Neuronal stem cell (in vitro differentiated cells): ENCODE measurements at regions not wholly inside any gene's neighbourhood (a gene's known extent, or its start where the extent isn't known, plus 50 kb on each side); places are given as distances from the start of the nearest gene placed in this dataset.

Source experiments
- DNase-seq: peaks from one replicate; pipeline ENCODE4 v3.0.0-alpha.2; 2013; ENCODE audit warnings: low spot score
- H2AFZ ChIP-seq: one replicate; pipeline ENCODE4 v1.6.1; 2013; ENCODE audit warnings: mild to moderate bottlenecking, low read length, inconsistent platforms
- H2AK5ac ChIP-seq: 2 replicates; pipeline ENCODE4 v1.6.1; 2013; ENCODE audit warnings: low read depth, mild to moderate bottlenecking, inconsistent platforms, low read length, moderate library complexity, mixed read lengths
- H2BK120ac ChIP-seq: 2 replicates; pipeline ENCODE4 v1.6.1; 2013; ENCODE audit warnings: low read depth, mild to moderate bottlenecking, inconsistent platforms, low read length, moderate library complexity, mixed read lengths
- H2BK12ac ChIP-seq: one replicate; pipeline ENCODE4 v1.6.1; 2013; ENCODE audit warnings: low read length, inconsistent platforms
- H2BK15ac ChIP-seq: 2 replicates; pipeline ENCODE4 v1.6.1; 2013; ENCODE audit warnings: mild to moderate bottlenecking, low read length, inconsistent platforms, mixed read lengths
- H2BK5ac ChIP-seq: one replicate; pipeline ENCODE4 v1.6.1; 2013; ENCODE audit warnings: inconsistent platforms, mild to moderate bottlenecking, low read length, moderate library complexity
- H3K14ac ChIP-seq: one replicate; pipeline ENCODE4 v1.6.1; 2013; ENCODE audit warnings: low read length, inconsistent platforms
- H3K18ac ChIP-seq: 2 replicates; pipeline ENCODE4 v1.6.1; 2013; ENCODE audit warnings: low read length, inconsistent platforms
- H3K23ac ChIP-seq: 2 replicates; pipeline ENCODE4 v1.6.1; 2013; ENCODE audit warnings: low read depth, mild to moderate bottlenecking, mixed read lengths, low read length, inconsistent platforms; ENCODE audit not compliant: poor library complexity
- H3K27ac ChIP-seq: replicated peaks from 3 replicates; pipeline ENCODE4 v1.5.1; 2013; ENCODE audit warnings: low read length, inconsistent platforms
- H3K27me3 ChIP-seq, 3 experiments: 2 replicates each; pipeline ENCODE4 v1.6.1; 2013; ENCODE audit warnings: low read length in 3 of 3, mild to moderate bottlenecking in 2 of 3, inconsistent platforms in 1 of 3, low read depth in 1 of 3, mixed read lengths in 1 of 3, moderate library complexity in 1 of 3; ENCODE audit not compliant: control insufficient read depth in 3 of 3, insufficient read depth in 3 of 3
- H3K36me3 ChIP-seq, 2 donors: replicated peaks in 1 of 2; 2 replicates each; pipeline ENCODE4 v1.6.1; 2013; ENCODE audit warnings: low read length in 2 of 2; ENCODE audit not compliant: control insufficient read depth in 2 of 2, insufficient read depth in 2 of 2
- H3K4ac ChIP-seq: 2 replicates; pipeline ENCODE4 v1.6.1; 2013; ENCODE audit warnings: inconsistent platforms, mild to moderate bottlenecking, low read length, moderate library complexity
- H3K4me1 ChIP-seq, 2 donors: 1 replicate in 1 of 2; 2 replicates in 1 of 2; pipeline ENCODE4 v1.6.1; 2013; ENCODE audit warnings: low read length in 2 of 2, low read depth in 1 of 2; ENCODE audit not compliant: control insufficient read depth in 2 of 2, insufficient read depth in 1 of 2
- H3K4me2 ChIP-seq: one replicate; pipeline ENCODE4 v1.6.1; 2013; ENCODE audit warnings: mild to moderate bottlenecking, low read length, inconsistent platforms; ENCODE audit not compliant: insufficient read depth, poor library complexity, severe bottlenecking
- H3K4me3 ChIP-seq, 2 donors: 2 replicates each; pipeline ENCODE4 v1.5.1; 2013; ENCODE audit warnings: low read length in 2 of 2, mild to moderate bottlenecking in 2 of 2, inconsistent platforms in 1 of 2, moderate library complexity in 1 of 2
- H3K79me1 ChIP-seq: one replicate; pipeline ENCODE4 v1.6.1; 2013; ENCODE audit warnings: low read depth, mild to moderate bottlenecking, inconsistent platforms, low read length, moderate library complexity
- H3K9ac ChIP-seq: one replicate; pipeline ENCODE4 v1.6.1; 2013; ENCODE audit warnings: mild to moderate bottlenecking, low read depth, low read length, inconsistent platforms; ENCODE audit not compliant: poor library complexity
- H3K9me3 ChIP-seq, 2 donors: replicated peaks in 1 of 2; 2 replicates each; pipeline versions ENCODE3 to v1.6.1; 2013; ENCODE audit warnings: low read length in 2 of 2, mild to moderate bottlenecking in 2 of 2, inconsistent platforms in 1 of 2, low read depth in 1 of 2, mixed read lengths in 1 of 2, moderate library complexity in 1 of 2; ENCODE audit not compliant: control insufficient read depth in 2 of 2, insufficient read depth in 1 of 2
- H4K8ac ChIP-seq: one replicate; pipeline ENCODE4 v1.6.1; 2013; ENCODE audit warnings: low read depth, mild to moderate bottlenecking, inconsistent platforms, low read length, moderate library complexity
- H4K91ac ChIP-seq: one replicate; pipeline ENCODE4 v1.6.1; 2013; ENCODE audit warnings: low read length, low read depth, mild to moderate bottlenecking, inconsistent platforms; ENCODE audit not compliant: poor library complexity
- WGBS, 2 donors: extraction: QIAGEN DNeasy Blood & Tissue Kit; methylation state at CpG; one replicate each; pipeline ENCODE4 v1.1.7; 2013; ENCODE audit warnings: missing lambda C conversion rate in 2 of 2, mixed read lengths in 1 of 2; ENCODE audit not compliant: insufficient read length in 2 of 2, insufficient replicate concordance in 1 of 2; ENCODE audit errors: extremely low coverage in 2 of 2; 5-methylcytosine and 5-hydroxymethylcytosine counted together

DNA sequence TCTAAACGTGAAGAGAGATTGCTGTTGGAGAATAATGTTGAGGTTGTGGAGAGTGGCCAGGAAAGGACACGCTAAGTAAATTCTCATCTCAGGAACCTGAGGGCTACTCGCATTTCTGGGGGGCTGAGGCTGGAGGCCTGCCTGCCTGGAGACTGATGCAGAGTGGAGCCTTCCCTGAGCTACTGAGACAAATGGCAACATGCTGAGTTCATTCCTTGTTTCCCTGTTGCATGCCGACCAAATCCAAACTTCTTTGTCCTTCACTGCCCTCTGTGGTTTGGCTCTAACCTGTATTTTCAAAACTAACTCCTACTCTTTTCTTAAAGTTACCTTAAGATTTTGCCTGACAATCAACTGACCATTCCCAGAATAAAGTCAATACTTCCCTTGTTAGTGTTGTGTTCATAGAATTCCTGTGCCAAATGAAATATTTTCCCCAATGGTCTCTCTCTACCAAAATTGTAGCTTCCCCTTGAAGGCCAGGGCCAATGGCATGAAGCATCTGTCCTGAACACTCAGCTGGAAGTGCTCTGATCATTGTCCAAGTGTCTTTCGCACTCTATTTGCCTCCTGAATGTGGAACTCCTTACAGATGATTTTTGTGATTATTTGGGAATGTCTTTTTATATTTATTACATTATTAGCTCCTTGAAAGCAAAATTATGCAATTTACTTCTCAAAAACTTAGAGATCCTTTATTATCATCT, 1085.6 kb downstream of the SOCS6 start:
- H3K18ac ChIP-seq, result no peak overlapping the region
- no peaks in the 10 kb centered on the region for H3K79me1 ChIP-seq
- no peak overlapping the region for H3K9ac ChIP-seq
- no peak overlapping the region for H4K91ac ChIP-seq
- H2BK5ac ChIP-seq, result no peak overlapping the region
- H3K4me2 ChIP-seq, result no peak overlapping the region
- H2AK5ac ChIP-seq, result no peak overlapping the region
- no peak overlapping the region for H3K27ac ChIP-seq
- H3K4me3 ChIP-seq, result no peak overlapping the region
- H2BK120ac ChIP-seq, result no peak overlapping the region
- no peak overlapping the region for H3K14ac ChIP-seq
- H3K9me3 ChIP-seq, result no peaks in the 10 kb centered on the region
- H3K23ac ChIP-seq, result no peak overlapping the region
- H2BK15ac ChIP-seq, result no peak overlapping the region
- H2BK12ac ChIP-seq, result no peak overlapping the region
- H3K4ac ChIP-seq, result no peak overlapping the region
- H3K4me1 ChIP-seq, result no peaks in the 10 kb centered on the region
- no peaks in the 10 kb centered on the region for H3K27me3 ChIP-seq
- H4K8ac ChIP-seq, result no peak overlapping the region
- no peaks in the 10 kb centered on the region for H3K36me3 ChIP-seq
- H2AFZ ChIP-seq, result peak overlapping the region; percentile 3
- no CpG with 5 or more reads among the region's 5 CpGs for WGBS, 2 donors
- no peak for DNase-seq

DNA sequence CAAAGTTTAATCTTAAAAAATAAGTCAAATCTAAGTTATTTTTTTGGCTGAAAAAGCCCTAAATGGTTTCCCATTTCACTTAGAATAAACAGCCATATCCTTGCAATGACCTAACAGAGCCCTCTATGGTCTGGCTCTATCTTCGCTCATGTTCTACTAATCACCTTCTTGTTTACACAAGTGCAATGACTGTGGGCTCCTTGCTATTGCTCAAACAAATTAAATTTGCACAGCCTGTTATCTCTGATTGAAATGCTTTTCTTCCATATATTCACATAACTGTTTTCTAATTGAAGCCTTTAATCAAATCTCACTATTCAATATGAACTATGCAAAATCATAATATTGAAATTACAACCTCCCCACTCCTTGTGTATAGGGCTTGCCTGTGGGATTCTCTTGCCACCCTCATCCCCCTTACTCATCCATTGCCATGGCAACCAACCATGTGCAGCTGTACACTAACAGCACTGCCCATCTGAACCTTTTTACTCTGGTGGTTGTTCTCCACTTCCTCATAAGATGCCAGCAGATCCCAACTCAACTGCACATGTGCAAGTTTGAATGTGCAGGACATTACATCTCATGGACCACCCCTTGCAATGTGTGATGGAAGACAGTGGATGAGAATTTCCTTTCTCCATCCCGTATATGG, 1083.2 kb downstream of the SOCS6 start:
- no peak overlapping the region for H3K27ac ChIP-seq
- H3K9ac ChIP-seq, result no peak overlapping the region
- no peak overlapping the region for H3K4me2 ChIP-seq
- WGBS, 2 donors, result no CpG with 5 or more reads among the region's 2 CpGs
- no peaks in the 10 kb centered on the region for H3K79me1 ChIP-seq
- no peak overlapping the region for H4K91ac ChIP-seq
- H2BK15ac ChIP-seq, result no peak overlapping the region
- H3K27me3 ChIP-seq, result no peaks in the 10 kb centered on the region
- no peak overlapping the region for H2AFZ ChIP-seq
- H4K8ac ChIP-seq, result no peak overlapping the region
- H3K23ac ChIP-seq, result no peak overlapping the region
- no peak overlapping the region for H2BK5ac ChIP-seq
- H3K14ac ChIP-seq, result no peak overlapping the region
- H3K4me3 ChIP-seq, result no peak overlapping the region
- no peak overlapping the region for H3K18ac ChIP-seq
- H2BK120ac ChIP-seq, result no peak overlapping the region
- no peak overlapping the region for H3K4ac ChIP-seq
- H3K4me1 ChIP-seq, result no peaks in the 10 kb centered on the region
- DNase-seq, result no peak
- no peak overlapping the region for H2AK5ac ChIP-seq
- no peak overlapping the region for H2BK12ac ChIP-seq
- no peaks in the 10 kb centered on the region for H3K36me3 ChIP-seq
- peaks cover 0 to 1% of the 10 kb centered on the region in 2 donors for H3K9me3 ChIP-seq

DNA sequence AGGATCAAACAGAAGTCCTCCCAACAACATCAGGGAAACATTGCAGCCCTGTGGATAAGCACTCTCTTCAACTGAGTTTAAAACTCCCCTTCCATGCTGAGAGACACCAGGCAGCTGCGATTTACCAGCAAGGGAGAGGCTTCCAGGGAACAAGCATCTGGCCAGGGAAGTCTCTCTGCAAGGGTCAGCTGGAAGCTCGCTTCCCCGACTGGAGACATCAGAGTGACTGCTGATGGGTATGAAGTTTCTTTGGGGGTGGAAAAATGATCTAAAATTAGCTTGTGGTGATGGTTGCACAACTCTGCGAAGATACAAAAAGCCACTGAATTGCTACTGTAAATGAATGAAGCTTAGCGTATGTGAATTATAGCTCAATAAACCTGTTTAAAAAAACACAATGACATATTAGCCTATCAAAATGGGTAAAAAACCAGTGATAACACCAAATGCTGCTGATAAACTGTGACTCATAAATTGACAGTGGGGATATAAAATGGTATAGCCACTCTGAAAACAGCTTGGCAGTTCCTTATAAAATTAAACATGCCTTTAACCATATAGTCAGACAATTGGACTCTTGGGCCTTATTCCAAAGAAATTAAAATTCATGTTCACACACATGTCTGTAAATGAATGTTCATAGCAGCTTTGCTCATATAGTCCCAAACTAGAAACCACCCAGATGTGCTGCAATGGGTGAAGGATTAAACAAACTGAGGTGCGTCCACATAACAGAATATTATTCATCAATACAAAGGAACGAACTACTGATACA, 1082.0 kb downstream of the SOCS6 start:
- no peaks in the 10 kb centered on the region for H3K4me1 ChIP-seq
- no peak for DNase-seq
- no CpG with 5 or more reads among the region's 7 CpGs for WGBS, 2 donors
- no peak overlapping the region for H2BK5ac ChIP-seq
- peaks cover 0 to 2% of the 10 kb centered on the region in 2 donors for H3K9me3 ChIP-seq
- no peaks in the 10 kb centered on the region for H3K79me1 ChIP-seq
- H2BK15ac ChIP-seq, result no peak overlapping the region
- H2AFZ ChIP-seq, result no peak overlapping the region
- H3K18ac ChIP-seq, result no peak overlapping the region
- H2BK120ac ChIP-seq, result no peak overlapping the region
- H2BK12ac ChIP-seq, result no peak overlapping the region
- no peak overlapping the region for H3K9ac ChIP-seq
- H3K4ac ChIP-seq, result no peak overlapping the region
- H3K27ac ChIP-seq, result no peak overlapping the region
- no peak overlapping the region for H4K8ac ChIP-seq
- no peak overlapping the region for H4K91ac ChIP-seq
- no peaks in the 10 kb centered on the region for H3K36me3 ChIP-seq
- no peak overlapping the region for H3K14ac ChIP-seq
- no peak overlapping the region for H3K23ac ChIP-seq
- no peaks in the 10 kb centered on the region for H3K27me3 ChIP-seq
- peak overlapping the region in 1 of 2 donors; percentile 35 for H3K4me3 ChIP-seq
- H3K4me2 ChIP-seq, result no peak overlapping the region
- H2AK5ac ChIP-seq, result no peak overlapping the region

DNA sequence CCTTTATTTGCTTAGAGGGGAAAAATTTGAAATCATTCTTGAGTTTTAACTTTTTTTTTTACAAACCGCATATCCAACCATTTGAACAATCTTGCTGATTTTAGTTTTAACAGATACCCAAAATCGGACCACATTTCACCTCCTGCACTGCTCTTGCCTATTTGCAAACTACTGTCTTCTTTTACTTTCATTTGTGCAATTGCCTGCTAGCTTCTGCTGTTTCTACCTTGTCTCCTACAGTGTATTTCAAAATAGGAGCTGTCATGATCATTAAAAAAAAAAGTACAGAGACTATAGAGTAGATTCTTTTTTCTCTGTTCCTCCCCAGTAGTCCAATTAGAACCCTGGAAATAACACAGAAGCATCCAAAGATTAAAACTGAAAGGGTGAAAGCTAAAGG, 1081.2 kb downstream of the SOCS6 start:
- Histone ChIP-seq H3K18ac (no peak overlapping the region), H2AFZ (no peak overlapping the region), H3K4me2 (no peak overlapping the region), H3K4ac (no peak overlapping the region), H3K14ac (no peak overlapping the region), H3K23ac (no peak overlapping the region), H2BK120ac (no peak overlapping the region), H2BK12ac (no peak overlapping the region), H3K4me3 (no peak overlapping the region), H4K91ac (no peak overlapping the region), H3K9me3 (peaks cover 0 to 2% of the 10 kb centered on the region in 2 donors), H4K8ac (no peak overlapping the region), H2BK15ac (no peak overlapping the region), H2BK5ac (no peak overlapping the region), H3K36me3 (no peaks in the 10 kb centered on the region), H3K27me3 (no peaks in the 10 kb centered on the region), H2AK5ac (no peak overlapping the region), H3K4me1 (no peaks in the 10 kb centered on the region), H3K9ac (no peak overlapping the region), H3K27ac (no peak overlapping the region), H3K79me1 (no peaks in the 10 kb centered on the region)
- no peak for DNase-seq
- WGBS, 2 donors, result no CpG with 5 or more reads among the region's 2 CpGs
